CD4-positive, alpha-beta T cell treated with Interleukin-2 at 100 ng/mL for 4 hours (primary cell): ENCODE measurements at regions not wholly inside any gene's neighbourhood (a gene's known extent, or its start where the extent isn't known, plus 50 kb on each side); places are given as distances from the start of the nearest gene placed in this dataset.

Experiments used
- DNase-seq: peaks from one replicate; pipeline ENCODE4 v3.0.0-alpha.2; 2020; ENCODE audit warnings: low spot score

GRCh38 chr1:203926025-203926540 lies 64.7 kb downstream of the SNRPE start:
- DNase-seq: no peak

DNA sequence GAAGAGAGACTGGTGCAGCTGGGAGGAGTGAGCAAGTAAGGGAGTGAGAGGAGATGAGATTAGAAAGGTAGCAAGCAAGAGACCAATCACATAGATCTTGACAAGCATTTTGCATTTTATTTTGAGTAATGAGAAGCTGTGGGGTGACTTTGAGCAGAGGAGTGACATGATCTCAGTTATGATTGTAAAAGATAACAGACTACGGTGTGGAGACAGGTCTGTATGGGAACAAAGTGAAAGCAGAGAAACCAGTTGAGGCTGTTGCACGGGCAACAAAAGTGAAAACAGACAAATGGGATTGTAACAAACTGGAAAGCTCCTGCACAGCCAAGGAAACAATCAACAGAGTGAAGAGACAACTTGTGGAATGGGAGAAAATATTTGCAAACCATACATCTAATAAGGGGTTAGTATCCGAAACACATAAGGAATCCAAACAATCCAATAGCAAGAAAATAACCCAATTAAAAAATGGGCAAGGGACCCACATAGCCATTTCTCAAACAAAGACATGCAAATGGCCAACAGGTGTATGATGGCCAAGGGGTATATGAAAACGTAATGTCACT lies 68.4 kb downstream of the SNRPE start:
- no peak for DNase-seq

DNA sequence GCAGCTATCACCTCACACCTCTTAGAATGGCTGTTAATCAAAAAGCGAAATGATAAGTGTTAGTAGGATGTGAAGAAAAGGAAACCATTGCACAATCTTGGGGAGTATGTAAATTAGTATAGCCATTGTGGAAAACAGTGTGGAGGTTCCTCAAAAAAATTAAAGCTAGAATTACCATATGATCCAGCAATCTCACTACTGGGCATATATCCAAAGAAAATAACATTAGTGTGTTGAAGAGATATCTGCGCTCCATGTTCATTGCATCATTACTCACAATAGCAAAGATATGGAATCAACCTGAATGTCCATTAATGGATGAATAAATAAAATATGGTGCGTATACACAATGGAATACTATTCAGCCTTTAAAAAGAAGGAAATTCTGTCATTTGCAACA lies 68.9 kb downstream of the SNRPE start:
- no peak for DNase-seq

DNA sequence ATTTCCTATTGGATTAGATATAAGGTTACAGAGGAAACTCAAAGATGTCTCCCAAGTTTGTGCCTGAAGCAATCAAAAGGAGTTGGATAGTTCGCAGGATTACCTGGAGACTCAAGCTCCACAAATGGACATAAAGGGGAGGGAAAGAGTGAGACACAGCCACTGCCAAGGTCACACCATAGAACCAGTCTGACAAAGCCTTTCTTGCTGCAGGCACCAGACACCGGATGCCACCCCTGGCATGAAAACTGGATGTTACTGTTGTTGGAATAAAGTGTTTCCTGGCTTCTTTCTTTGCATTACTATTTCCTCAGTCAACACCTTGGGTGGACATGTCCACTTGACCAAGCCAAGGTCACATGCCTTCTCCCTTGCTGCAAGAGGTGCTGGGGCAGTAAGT lies 70.6 kb downstream of the SNRPE start:
- no peak for DNase-seq

DNA sequence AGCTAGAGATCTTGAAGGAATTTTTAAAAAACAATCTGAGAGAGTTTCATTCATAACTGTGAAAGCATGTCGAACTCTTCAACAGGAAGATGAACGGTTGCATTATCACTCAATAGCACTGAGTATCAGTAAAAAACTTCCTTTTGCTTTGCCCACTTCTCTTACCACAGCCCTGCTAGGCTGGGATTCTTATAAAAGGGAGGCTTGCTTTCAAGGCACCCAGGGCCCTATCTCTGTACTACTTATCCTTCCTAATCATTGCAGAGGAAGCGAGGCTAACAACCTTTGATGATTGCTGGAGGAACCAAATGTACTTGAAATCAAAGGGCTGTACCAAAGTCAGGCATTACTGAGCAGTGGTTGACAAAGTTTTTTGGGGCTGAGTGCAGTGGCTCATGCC lies 71.2 kb downstream of the SNRPE start:
- no peak for DNase-seq

DNA sequence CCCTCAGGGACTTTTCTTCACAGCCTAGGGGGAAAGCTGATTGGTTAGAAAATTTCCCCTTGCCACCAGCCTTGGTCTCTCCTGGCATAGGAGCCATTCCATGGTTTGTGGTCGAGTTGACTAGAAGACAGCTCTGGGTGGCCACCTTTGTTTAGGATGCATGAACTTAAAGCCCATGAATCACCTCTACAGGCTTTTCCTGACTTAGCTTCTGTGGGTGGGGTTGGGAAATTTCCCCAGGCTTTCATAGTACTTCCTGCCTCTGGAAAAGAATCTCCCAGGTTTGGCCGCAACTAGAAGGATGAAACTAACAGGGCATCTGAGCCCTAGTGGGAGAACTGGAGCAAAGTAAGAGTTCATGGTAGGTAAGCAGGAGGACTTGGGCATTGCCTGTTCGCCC lies 72.6 kb downstream of the SNRPE start:
- DNase-seq: no peak

DNA sequence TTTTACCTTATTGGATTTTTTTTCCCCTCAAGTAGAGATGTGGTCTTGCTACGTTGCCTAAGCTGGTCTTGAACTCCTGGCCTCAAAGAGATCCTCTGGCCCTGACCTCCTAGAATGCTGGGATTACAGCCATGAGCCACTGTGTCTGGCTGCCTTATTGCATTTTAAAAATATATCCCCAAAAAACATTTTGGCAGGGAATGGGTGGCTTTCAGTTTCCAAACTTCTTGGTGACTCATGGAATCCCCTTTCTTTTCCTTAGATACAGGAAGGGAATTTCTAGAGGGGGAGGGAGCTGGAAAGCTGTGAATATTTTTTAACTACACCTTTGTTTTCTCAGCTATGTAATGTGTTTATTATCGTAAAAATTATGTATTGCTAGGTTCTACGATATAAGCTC lies 73.3 kb downstream of the SNRPE start:
- DNase-seq: no peak

DNA sequence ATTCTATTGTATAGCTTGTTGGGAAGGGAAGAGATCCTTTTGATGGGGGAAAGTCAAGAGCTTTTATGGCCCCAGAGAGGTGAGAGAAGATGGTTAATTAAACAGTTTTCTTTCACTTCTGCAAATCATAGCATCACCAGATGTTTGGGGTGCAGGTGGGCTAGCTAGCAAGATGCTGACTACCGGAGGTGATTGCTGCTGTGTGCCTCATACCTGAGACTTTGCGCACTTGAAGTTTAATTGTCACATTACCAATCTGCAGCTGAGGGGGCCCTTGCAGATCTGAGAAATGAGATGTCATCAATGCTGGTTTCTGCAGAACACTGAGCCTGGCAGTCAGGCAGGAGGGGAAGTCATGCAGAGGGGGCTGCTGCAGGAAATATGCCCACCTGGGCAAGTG lies 73.9 kb downstream of the SNRPE start:
- DNase-seq: no peak

- DNase-seq: no peak
Observed at GRCh38 chr1:203937678-203938330, 76.4 kb downstream of the SNRPE start.

- no peak for DNase-seq
Observed at GRCh38 chr1:203944651-203945404, 83.4 kb downstream of the SNRPE start.

DNA sequence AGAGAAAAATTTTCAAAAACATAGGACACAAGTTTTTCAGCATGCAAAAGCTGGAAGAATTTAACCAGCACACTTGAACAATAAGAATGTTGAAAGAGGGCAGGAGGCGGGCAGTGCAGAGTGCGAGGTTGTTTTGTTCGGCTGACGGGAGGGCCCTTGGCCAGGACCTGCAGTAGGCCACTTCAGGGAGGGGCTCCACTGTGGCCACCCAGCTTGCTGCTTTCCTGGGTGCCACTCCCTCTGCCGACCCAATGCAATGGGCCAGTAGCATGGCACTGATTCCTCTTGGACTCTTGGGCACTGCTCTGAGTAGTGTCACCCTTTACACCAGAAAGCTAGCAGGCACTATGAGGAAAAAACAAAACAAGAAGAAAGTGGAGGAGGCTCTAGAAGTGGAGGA lies 92.9 kb downstream of the SNRPE start:
- no peak for DNase-seq

DNA sequence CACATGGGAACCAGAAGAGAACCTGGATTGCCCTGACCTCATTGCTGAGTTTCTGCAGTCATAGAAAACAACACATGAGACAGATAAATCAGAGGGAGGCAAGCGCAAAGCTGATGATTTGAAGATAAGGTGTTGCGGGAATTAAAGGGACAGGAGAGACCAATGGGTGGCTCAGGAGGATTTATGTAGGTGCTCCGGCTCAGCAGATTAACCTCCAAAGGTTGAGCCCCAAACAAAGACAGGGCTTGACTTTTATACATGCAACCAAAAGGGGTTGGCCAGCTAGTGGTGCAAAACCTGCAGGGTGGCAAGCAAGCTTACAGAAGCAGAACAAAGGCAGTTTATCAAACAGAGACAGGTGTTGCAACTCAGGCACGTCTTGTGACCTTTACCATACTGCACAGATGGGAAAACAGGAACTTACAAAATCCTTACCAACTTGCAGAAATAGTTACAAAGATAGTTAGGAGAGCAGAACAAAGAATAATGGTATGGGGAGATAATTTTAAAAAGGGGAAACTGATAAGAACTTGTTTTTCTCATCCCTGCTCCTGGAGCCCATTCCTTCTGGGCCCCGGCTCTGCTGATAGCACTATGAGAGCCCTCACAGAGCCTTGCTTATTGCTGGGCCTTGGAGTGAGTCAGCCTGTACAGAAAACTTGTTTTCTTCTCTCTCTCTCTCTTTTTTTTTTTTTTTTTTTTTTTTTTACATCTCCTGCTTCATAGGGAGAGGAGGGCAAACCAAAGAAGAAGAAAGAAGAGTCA lies 93.6 kb downstream of the SNRPE start:
- no peak for DNase-seq

DNA sequence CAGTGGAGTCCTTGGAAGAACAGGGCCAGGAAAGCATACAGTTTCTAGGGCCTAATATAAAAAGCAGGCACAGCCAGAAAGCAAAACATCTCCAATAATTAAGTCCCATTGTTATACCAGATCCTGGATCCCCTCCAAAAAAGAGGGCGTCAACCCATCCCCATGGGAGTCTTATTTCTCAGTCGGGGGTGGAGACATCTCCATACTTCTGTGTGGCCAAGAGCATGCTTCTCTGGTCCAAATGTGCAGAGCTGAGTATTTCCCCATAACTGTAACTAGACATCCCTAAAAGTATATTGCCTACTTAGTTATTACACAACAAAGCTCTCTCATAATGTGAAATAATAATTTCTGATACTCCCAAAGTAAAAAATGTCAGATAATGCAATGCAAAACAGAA lies 104.2 kb upstream of the SOX13 start:
- no peak for DNase-seq

DNA sequence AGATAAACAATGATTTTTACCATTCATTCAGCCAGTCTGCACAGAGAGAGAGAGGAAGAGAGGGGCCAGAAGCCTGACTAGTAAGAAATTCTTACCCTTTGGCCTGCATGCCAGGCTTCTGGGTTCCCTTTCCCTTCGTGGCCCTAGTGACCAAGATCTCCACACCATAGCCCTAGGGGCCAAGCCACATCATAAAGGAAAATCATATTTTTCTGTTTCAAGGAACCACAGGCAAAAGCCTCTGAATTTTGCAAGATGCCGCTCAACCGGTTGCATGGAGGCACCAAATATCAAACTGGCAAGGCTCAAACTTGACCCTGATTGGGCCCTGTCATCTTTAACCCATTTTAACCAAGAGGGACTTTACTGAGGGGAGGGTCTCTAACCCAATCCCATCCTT lies 103.1 kb upstream of the SOX13 start:
- no peak for DNase-seq

GRCh38 chr1:203985044-203985443 lies 87.9 kb upstream of the SOX13 start:
- no peak for DNase-seq

DNA sequence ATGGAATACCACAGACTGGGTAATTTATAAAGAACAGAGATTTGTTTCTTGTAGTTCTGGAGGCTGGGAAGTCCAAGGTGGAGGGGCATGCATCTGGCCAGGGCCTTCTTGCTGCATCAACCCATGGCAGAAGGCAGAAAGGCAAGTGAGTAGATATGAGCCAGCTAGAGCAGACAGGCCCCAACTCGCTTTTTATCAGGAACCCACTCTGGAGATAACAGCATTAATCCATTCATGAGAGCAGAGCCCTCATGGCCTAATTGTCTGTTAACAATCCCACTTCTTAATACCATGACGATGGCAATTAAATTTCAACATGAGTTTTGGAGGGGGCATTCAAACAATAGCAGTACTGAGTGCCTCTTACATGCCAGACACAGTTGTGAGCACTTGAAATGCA lies 87.2 kb upstream of the SOX13 start:
- no peak for DNase-seq

- no peak for DNase-seq
Observed at GRCh38 chr1:203986887-203987461, 85.9 kb upstream of the SOX13 start.

GRCh38 chr1:203990118-203990517 lies 82.8 kb upstream of the SOX13 start:
- peak; percentile 2 for DNase-seq

DNA sequence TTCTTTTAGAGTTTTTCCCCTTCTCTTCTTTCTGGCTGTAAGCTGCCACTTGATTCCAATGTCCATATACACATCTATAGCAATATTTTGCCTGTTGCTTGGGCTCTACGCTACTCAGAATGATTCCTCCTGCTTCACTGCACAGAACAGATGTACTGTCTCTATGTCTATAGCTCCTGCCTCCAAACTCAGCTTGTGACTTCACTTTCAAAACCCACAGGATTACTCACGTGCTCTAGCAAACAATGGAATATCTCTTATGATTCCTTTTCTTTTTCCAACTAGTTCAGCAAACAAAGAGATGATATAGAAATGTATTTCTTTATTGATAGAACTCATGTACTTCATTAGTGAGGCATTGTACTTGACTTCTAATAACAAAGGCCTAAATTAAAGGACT lies 80.5 kb upstream of the SOX13 start:
- DNase-seq: no peak

DNA sequence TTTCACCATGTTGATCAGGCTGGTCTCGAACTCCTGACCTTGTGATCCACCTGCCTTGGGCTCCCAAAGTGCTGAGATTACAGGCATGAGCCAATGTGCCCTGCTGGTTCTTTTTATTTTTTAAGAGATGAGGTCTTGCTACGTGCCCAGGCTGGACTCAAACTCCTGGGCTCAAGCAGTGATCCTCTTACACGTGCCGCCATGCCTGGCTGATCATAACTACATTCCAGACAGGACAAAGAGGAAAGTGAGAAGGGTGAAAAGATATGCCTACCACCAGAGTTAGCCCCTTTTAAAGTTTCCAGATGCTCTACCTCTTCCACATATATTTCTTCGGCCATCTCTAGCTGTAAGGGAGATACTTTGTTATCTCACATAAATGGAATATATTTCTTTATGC lies 79.7 kb upstream of the SOX13 start:
- DNase-seq: no peak

DNA sequence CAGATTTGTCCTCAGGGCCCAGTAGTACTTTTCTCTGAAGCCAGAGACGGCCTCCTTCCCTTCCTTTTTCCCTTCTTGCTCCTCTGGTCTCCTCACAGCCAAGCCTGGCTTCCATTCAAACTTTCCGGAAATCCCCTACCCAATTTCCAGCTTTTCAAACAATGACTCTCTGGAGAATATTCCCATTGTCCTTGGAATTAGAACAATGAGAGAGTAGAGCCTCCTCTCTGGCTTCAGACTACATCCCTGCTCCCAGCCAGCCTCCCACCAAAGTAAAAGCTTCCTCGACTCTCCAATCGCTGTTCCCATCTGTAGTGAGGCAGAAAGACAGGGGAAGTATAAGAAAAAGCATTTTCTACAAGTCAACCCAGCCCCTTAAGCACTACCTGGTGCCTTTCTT lies 77.7 kb upstream of the SOX13 start:
- no peak for DNase-seq

- DNase-seq: no peak
Observed at GRCh38 chr1:203996126-203996525, 76.8 kb upstream of the SOX13 start.
